GM23338 (cell line): ENCODE measurements at regions not wholly inside any gene's neighbourhood (a gene's known extent, or its start where the extent isn't known, plus 50 kb on each side); places are given as distances from the start of the nearest gene placed in this dataset.

ENCODE experiments used
- ATAC-seq: fragments of 200-7000 bp; cut with Tn5 transposase; 3 replicates; pipeline ENCODE4 v1.9.1; 2020
- DNase-seq: peaks from one replicate; pipeline ENCODE4 v3.0.0-alpha.2; 2015; ENCODE audit warnings: low spot score
- H2AFZ ChIP-seq: fragments of 200-600 bp; sonication (generic); 2 replicates; pipeline ENCODE4 v1.8.0; 2016; ENCODE audit warnings: antibody characterized with exemption, mild to moderate bottlenecking, moderate library complexity
- H3F3A ChIP-seq: fragments of 200-600 bp; sonication (generic); replicated peaks from 2 replicates; pipeline ENCODE4 v1.8.0; 2017; ENCODE audit warnings: antibody characterized with exemption, mixed run types, low read depth
- H3K27ac ChIP-seq: fragments of 200-600 bp; sonication (generic); 2 replicates; pipeline ENCODE4 v1.6.1; 2016; ENCODE audit warnings: low read depth
- H3K27me3 ChIP-seq: fragments of 200-600 bp; sonication (generic); 2 replicates; pipeline ENCODE4 v1.8.0; 2016; ENCODE audit warnings: mild to moderate bottlenecking, mixed run types, moderate library complexity; ENCODE audit not compliant: insufficient read depth
- H3K36me3 ChIP-seq: fragments of 200-600 bp; sonication (generic); 2 replicates; pipeline ENCODE4 v1.8.0; 2016; ENCODE audit warnings: mild to moderate bottlenecking; ENCODE audit not compliant: insufficient read depth
- H3K4me1 ChIP-seq: fragments of 200-600 bp; sonication (generic); 2 replicates; pipeline ENCODE4 v1.8.0; 2016; ENCODE audit warnings: mild to moderate bottlenecking, moderate library complexity; ENCODE audit not compliant: insufficient read depth
- H3K4me2 ChIP-seq: fragments of 200-600 bp; sonication (generic); 2 replicates; pipeline ENCODE4 v1.7.1; 2017; ENCODE audit warnings: mixed run types
- H3K4me3 ChIP-seq: fragments of 200-600 bp; sonication (generic); 2 replicates; pipeline ENCODE4 v1.6.1; 2016; ENCODE audit warnings: mixed run types
- H3K79me2 ChIP-seq: fragments of 200-600 bp; sonication (generic); replicated peaks from 2 replicates; pipeline ENCODE4 v1.8.0; 2017; ENCODE audit warnings: mild to moderate bottlenecking; ENCODE audit not compliant: insufficient read depth
- H3K9me2 ChIP-seq: fragments of 200-600 bp; sonication (generic); 2 replicates; pipeline ENCODE4 v1.8.0; 2017; ENCODE audit not compliant: insufficient read depth
- H4K20me1 ChIP-seq: fragments of 200-600 bp; sonication (generic); replicated peaks from 2 replicates; pipeline ENCODE4 v1.8.0; 2017; ENCODE audit warnings: mild to moderate bottlenecking; ENCODE audit not compliant: insufficient read depth
- H3K27ac Mint-ChIP-seq: 2 replicates; pipeline ENCODE4 v1.8.0; 2020; ENCODE audit warnings: inconsistent platforms, mild to moderate bottlenecking, moderate library complexity, mixed read lengths
- H3K27me3 Mint-ChIP-seq: 3 replicates; pipeline ENCODE4 v1.8.0; 2022; ENCODE audit warnings: low read depth, mild to moderate bottlenecking, moderate library complexity, mixed read lengths, inconsistent platforms; ENCODE audit not compliant: insufficient read depth, poor library complexity
- H3K36me3 Mint-ChIP-seq: 3 replicates; pipeline ENCODE4 v1.8.0; 2021; ENCODE audit warnings: low read depth, mild to moderate bottlenecking, inconsistent platforms, moderate library complexity, mixed read lengths
- H3K4me1 Mint-ChIP-seq: 3 replicates; pipeline ENCODE4 v1.8.0; 2020; ENCODE audit warnings: mild to moderate bottlenecking, inconsistent platforms, mixed read lengths
- H3K4me3 Mint-ChIP-seq: 3 replicates; pipeline ENCODE4 v1.8.0; 2021; ENCODE audit warnings: moderate library complexity, mild to moderate bottlenecking, inconsistent platforms, mixed read lengths
- H3K9me3 Mint-ChIP-seq: 3 replicates; pipeline ENCODE4 v1.8.0; 2020; ENCODE audit warnings: moderate library complexity, mild to moderate bottlenecking, inconsistent platforms, mixed read lengths
- CTCF ChIP-seq, 2 experiments: fragments of 200-600 bp in 1 of 2; sonication (generic) in 1 of 2; conservative IDR thresholded peaks; 2 replicates each; pipeline versions ENCODE4 v1.5.1 to v1.6.1; 2016 to 2017; ENCODE audit warnings: antibody characterized with exemption in 2 of 2, low read depth in 2 of 2, mild to moderate bottlenecking in 2 of 2, moderate library complexity in 1 of 2
- ETS1 ChIP-seq: IDR thresholded peaks from 2 replicates; pipeline ENCODE4 v1.6.1; 2016; ENCODE audit warnings: antibody characterized with exemption
- EZH2 ChIP-seq: fragments of 200-600 bp; sonication (generic); IDR thresholded peaks from one replicate; pipeline ENCODE4 v1.8.0; 2017; ENCODE audit warnings: antibody characterized with exemption, mild to moderate bottlenecking, low read depth; ENCODE audit not compliant: unreplicated experiment
- EZH2phosphoT487 ChIP-seq: fragments of 200-600 bp; sonication (generic); IDR thresholded peaks from one replicate; pipeline ENCODE4 v1.8.1; 2018; ENCODE audit warnings: antibody characterized with exemption; ENCODE audit not compliant: unreplicated experiment
- JUNB ChIP-seq: IDR thresholded peaks from one replicate; pipeline ENCODE4 v1.6.1; 2016; ENCODE audit warnings: antibody characterized with exemption; ENCODE audit not compliant: unreplicated experiment
- NANOG ChIP-seq: IDR thresholded peaks from 2 replicates; pipeline ENCODE4 v1.6.1; 2016; ENCODE audit warnings: antibody characterized with exemption, borderline replicate concordance
- POLR2AphosphoS5 ChIP-seq: IDR thresholded peaks from 2 replicates; pipeline ENCODE4 v1.6.1; 2016; ENCODE audit warnings: antibody characterized with exemption, low read depth
- REST ChIP-seq: IDR thresholded peaks from one replicate; pipeline ENCODE4 v1.6.1; 2018; ENCODE audit warnings: antibody characterized with exemption; ENCODE audit not compliant: unreplicated experiment
- STAT1 ChIP-seq: IDR thresholded peaks from one replicate; pipeline ENCODE4 v1.6.1; 2016; ENCODE audit warnings: antibody characterized with exemption; ENCODE audit not compliant: unreplicated experiment
- ZNF331 ChIP-seq: fragments of 250-450 bp; sonication (Bioruptor Pico); IDR thresholded peaks from 2 replicates; pipeline ENCODE4 v1.5.0; 2020; ENCODE audit warnings: low read depth, mild to moderate bottlenecking, moderate library complexity
- ZNF462 ChIP-seq: fragments of 250-450 bp; sonication (Bioruptor Pico); IDR thresholded peaks from 2 replicates; pipeline ENCODE4 v1.5.0; 2020; ENCODE audit warnings: mild to moderate bottlenecking, moderate library complexity

- DNase-seq (no peak), ATAC-seq (no peak)
- H3K9me3 Mint-ChIP-seq = peaks cover 16% of the 10 kb centered on the region
- TF ChIP-seq NANOG (no peak), CTCF (conservative IDR thresholded peaks at IDR 0.05; ENCODE audit: low read depth in 2 of 2) (no peak), REST (no peak), STAT1 (no peak), ZNF331 (CRISPR knock-in tag) (no peak), EZH2 (no peak), POLR2AphosphoS5 (no peak), ZNF462 (no peak), EZH2phosphoT487 (no peak), JUNB (no peak), ETS1 (no peak)
- Histone ChIP-seq H3K4me1 (peaks cover 7% of the 10 kb centered on the region), H3K9me2 (peaks cover 9% of the 10 kb centered on the region), H3K27me3 (no peaks in the 10 kb centered on the region), H3F3A (no peaks in the 10 kb centered on the region), H4K20me1 (no peaks in the 10 kb centered on the region), H3K4me3 (no peak overlapping the region), H2AFZ (no peak overlapping the region), H3K79me2 (no peaks in the 10 kb centered on the region), H3K27ac (no peak overlapping the region), H3K36me3 (no peaks in the 10 kb centered on the region), H3K4me2 (no peak overlapping the region)
- peaks cover 9% of the 10 kb centered on the region; the same call in 2 of the 3 replicates for H3K4me1 Mint-ChIP-seq
- no peak overlapping the region for H3K27ac Mint-ChIP-seq
- peaks cover 3% of the 10 kb centered on the region for H3K36me3 Mint-ChIP-seq
- no peak overlapping the region for H3K4me3 Mint-ChIP-seq
- H3K27me3 Mint-ChIP-seq = peaks cover 6% of the 10 kb centered on the region
These were observed 139.3 kb downstream of the CXCL12 start for GRCh38 chr10:44245601-44245938.
